Loucy (cell line): ENCODE measurements at regions not wholly inside any gene's neighbourhood (a gene's known extent, or its start where the extent isn't known, plus 50 kb on each side); places are given as distances from the start of the nearest gene placed in this dataset.

ENCODE experiments used
- H2AFZ ChIP-seq: fragments of 200-600 bp; sonication (generic); 2 replicates; pipeline ENCODE4 v1.6.0; 2016; ENCODE audit warnings: antibody characterized with exemption, mild to moderate bottlenecking, low read length, moderate library complexity
- H3F3A ChIP-seq: fragments of 200-600 bp; 2 replicates; pipeline ENCODE4 v1.6.0; 2016; ENCODE audit warnings: antibody characterized with exemption, low read depth, mild to moderate bottlenecking
- H3K27me3 ChIP-seq: fragments of 200-600 bp; sonication (generic); 2 replicates; pipeline ENCODE4 v1.6.1; 2014; ENCODE audit warnings: low read length, mild to moderate bottlenecking; ENCODE audit not compliant: insufficient read depth, poor library complexity, severe bottlenecking
- H3K36me3 ChIP-seq: fragments of 200-600 bp; sonication (generic); 2 replicates; pipeline ENCODE4 v1.6.1; 2016; ENCODE audit warnings: low read length; ENCODE audit not compliant: insufficient read depth
- H3K4me1 ChIP-seq: fragments of 200-600 bp; sonication (generic); 2 replicates; pipeline ENCODE4 v1.5.1; 2014; ENCODE audit warnings: low read length, mild to moderate bottlenecking; ENCODE audit not compliant: insufficient read depth, poor library complexity, severe bottlenecking
- H3K4me2 ChIP-seq: fragments of 200-600 bp; sonication (generic); 2 replicates; pipeline ENCODE4 v1.6.0; 2014; ENCODE audit warnings: antibody characterized with exemption, low read length, low read depth, mild to moderate bottlenecking; ENCODE audit not compliant: poor library complexity, severe bottlenecking
- H3K4me3 ChIP-seq: fragments of 200-600 bp; sonication (generic); 2 replicates; pipeline ENCODE4 v1.5.1; 2014; ENCODE audit warnings: low read length, mild to moderate bottlenecking, mixed read lengths; ENCODE audit not compliant: poor library complexity, severe bottlenecking
- H3K79me2 ChIP-seq: fragments of 200-600 bp; sonication (generic); 2 replicates; pipeline ENCODE4 v1.6.1; 2014; ENCODE audit warnings: low read length; ENCODE audit not compliant: insufficient read depth
- H3K9ac ChIP-seq: fragments of 200-600 bp; sonication (generic); 2 replicates; pipeline ENCODE4 v1.6.0; 2014; ENCODE audit warnings: mild to moderate bottlenecking, low read depth, low read length, moderate library complexity; ENCODE audit not compliant: poor library complexity, severe bottlenecking
- H3K9me2 ChIP-seq: fragments of 200-600 bp; sonication (generic); replicated peaks from 2 replicates; pipeline ENCODE4 v1.6.1; 2016; ENCODE audit warnings: low read depth, low read length, mixed read lengths
- H3K9me3 ChIP-seq: fragments of 200-600 bp; sonication (generic); 2 replicates; pipeline ENCODE4 v1.6.1; 2014; ENCODE audit warnings: mild to moderate bottlenecking, antibody characterized with exemption, low read length, low read depth; ENCODE audit not compliant: insufficient read depth
- H4K20me1 ChIP-seq: fragments of 200-600 bp; sonication (generic); 2 replicates; pipeline ENCODE4 v1.6.0; 2014; ENCODE audit warnings: antibody characterized with exemption, low read length, mild to moderate bottlenecking; ENCODE audit not compliant: insufficient read depth, poor library complexity, severe bottlenecking
- CTCF ChIP-seq: fragments of 200-600 bp; sonication (generic); conservative IDR thresholded peaks from 2 replicates; pipeline ENCODE4 v1.5.1; 2014; ENCODE audit warnings: mild to moderate bottlenecking, antibody characterized with exemption, low read length
- EZH2phosphoT487 ChIP-seq: fragments of 200-600 bp; IDR thresholded peaks from 2 replicates; pipeline ENCODE4 v1.6.1; 2018; ENCODE audit warnings: antibody characterized with exemption, mild to moderate bottlenecking, moderate library complexity, borderline replicate concordance

- Histone ChIP-seq H3K9me2 (no peaks in the 10 kb centered on the region), H3K27me3 (no peaks in the 10 kb centered on the region), H3K9ac (no peak overlapping the region), H3K36me3 (no peaks in the 10 kb centered on the region), H3K79me2 (no peaks in the 10 kb centered on the region), H3K4me3 (no peak overlapping the region), H3K4me1 (no peaks in the 10 kb centered on the region), H3K9me3 (no peaks in the 10 kb centered on the region), H2AFZ (no peak overlapping the region), H3F3A (no peaks in the 10 kb centered on the region), H3K4me2 (no peak overlapping the region), H4K20me1 (no peaks in the 10 kb centered on the region)
- TF ChIP-seq EZH2phosphoT487 (no peak), CTCF (no peak)
Measured at GRCh38 chr11:81993755-81994154, 739.9 kb downstream of the FAM181B start.

GRCh38 chr11:81990659-81991443 lies 742.8 kb downstream of the FAM181B start:
- Histone ChIP-seq H3K27me3 (no peaks in the 10 kb centered on the region), H3K9me3 (no peaks in the 10 kb centered on the region), H3K36me3 (no peaks in the 10 kb centered on the region), H2AFZ (no peak overlapping the region), H3F3A (no peaks in the 10 kb centered on the region), H3K4me1 (no peaks in the 10 kb centered on the region), H3K9me2 (no peaks in the 10 kb centered on the region), H4K20me1 (no peaks in the 10 kb centered on the region), H3K79me2 (no peaks in the 10 kb centered on the region), H3K4me3 (no peak overlapping the region), H3K9ac (no peak overlapping the region), H3K4me2 (no peak overlapping the region)
- no peak for TF ChIP-seq EZH2phosphoT487
- no peak for TF ChIP-seq CTCF

GRCh38 chr11:81989093-81989492 lies 744.6 kb downstream of the FAM181B start:
- H3K27me3 ChIP-seq, result no peaks in the 10 kb centered on the region
- no peaks in the 10 kb centered on the region for H4K20me1 ChIP-seq
- H3K79me2 ChIP-seq, result no peaks in the 10 kb centered on the region
- H3F3A ChIP-seq, result no peaks in the 10 kb centered on the region
- no peak overlapping the region for H2AFZ ChIP-seq
- TF ChIP-seq CTCF, result no peak
- TF ChIP-seq EZH2phosphoT487, result no peak
- H3K9ac ChIP-seq, result no peak overlapping the region
- H3K9me2 ChIP-seq, result no peaks in the 10 kb centered on the region
- H3K4me3 ChIP-seq, result no peak overlapping the region
- no peak overlapping the region for H3K4me2 ChIP-seq
- no peaks in the 10 kb centered on the region for H3K9me3 ChIP-seq
- no peaks in the 10 kb centered on the region for H3K36me3 ChIP-seq
- H3K4me1 ChIP-seq, result no peaks in the 10 kb centered on the region
